ENCODE measurements at regions not wholly inside any gene's neighbourhood (a gene's known extent, or its start where the extent isn't known, plus 50 kb on each side); places are given as distances from the start of the nearest gene placed in this dataset.
"Not testable (repeated sequence)": the region's sequence is repeated elsewhere in the genome, so short reads cannot be mapped to it uniquely, and the experiment has no call there.

DNA sequence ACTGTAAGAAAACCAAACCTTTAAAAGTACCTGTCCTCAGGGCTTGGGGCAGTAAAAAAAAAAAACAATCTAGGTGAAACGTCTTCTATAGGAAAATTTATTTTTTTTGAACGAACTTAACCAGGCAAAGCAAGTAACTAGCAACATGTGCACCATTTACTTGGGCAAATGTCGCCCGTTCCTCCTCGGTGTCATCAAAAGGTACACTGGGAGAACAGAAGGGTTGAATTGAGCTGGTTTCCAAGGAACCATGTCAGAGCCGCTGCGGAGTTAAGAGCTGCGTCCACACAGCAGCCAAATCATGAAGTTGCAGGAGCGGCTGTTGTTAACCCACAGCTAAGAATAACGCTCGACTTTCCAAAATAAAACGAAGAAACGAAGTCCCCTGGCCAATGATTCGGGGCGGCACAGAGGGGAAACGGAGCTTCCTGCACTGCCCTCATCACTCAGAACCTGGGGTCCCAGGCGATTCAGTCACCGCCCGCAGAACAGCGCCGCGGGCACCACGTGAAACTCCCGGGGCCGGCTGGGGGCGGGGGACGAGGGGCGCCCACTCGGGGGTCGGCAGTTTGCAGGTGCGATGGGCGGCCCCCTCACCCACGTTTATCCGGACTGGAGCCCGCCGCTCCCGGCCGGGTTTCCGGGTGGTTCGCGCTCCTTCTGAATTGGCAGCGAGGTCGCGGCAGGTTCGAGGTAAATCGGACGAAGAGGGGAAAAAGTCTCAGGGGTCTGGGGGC lies 53.6 kb upstream of the PLGLB1 start:
- not testable (repeated sequence) for DNase-seq (ENCODE audit: low read depth)

DNA sequence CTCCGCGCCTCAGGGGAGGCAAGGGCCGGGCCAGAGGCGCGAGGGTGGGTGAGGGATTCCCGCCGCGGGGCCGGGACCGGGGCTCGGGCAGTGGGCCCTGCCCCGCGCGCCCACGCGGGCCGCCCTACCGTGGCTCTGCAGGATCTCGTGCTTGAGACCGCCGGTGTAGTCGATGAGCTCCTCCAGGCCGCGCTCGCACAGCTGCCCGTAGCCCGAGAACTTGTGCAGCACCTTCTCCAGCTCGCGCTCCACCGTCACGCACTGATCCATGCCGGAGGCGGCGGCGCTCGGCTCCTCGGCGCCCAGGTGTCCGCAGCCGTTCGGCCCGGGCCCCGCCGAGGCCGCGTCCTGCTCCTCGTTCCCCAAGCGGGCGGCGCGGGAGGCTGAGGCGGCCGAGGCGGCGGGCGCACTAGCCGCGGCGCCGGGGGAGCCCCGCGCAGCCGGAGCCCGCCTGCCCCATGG lies 54.2 kb upstream of the PLGLB1 start:
- DNase-seq (ENCODE audit: low read depth): not testable (repeated sequence)

DNA sequence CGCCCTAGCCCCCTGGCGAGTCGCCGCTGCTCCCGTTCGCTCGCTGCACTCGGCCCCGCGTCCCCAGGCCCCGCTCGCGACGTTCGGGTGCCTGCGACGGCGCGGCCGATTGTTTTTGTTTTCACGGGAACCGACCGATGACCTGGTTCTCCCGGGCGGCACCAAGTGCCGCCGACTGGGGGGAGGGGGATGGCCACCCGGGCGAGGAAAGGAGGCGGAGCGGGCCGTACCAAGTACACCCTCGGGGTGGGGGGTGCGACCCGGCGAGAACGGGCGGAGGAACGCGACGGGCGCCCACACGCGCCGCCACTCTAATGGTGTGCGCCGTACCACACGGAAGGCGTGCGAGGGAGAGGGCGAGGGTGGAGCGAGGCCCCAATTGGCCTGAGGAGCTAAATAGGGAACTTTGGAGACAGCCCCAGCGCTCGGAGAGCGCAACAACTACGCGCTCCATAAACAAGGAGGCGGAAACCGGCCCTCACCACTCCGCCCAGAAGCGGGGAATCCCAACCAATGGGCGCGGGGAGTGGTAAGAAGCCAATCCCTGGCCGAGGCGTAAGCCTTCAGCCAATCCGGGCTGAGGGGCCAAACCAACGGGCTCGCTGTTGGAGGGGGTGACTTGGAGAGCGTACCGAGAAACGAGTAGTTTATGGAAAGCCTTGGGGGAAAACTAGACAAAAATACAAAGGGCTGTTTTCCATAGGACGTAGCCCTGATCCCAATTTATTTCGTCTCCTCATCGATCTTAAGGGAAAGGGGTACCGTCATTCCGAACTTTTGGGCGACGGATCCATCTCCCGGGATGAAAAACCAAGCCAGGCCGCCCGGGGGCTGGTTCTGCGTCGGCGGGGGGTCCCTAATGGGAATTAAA lies 54.8 kb upstream of the PLGLB1 start:
- DNase-seq (ENCODE audit: low read depth): peak; percentile 76

DNA sequence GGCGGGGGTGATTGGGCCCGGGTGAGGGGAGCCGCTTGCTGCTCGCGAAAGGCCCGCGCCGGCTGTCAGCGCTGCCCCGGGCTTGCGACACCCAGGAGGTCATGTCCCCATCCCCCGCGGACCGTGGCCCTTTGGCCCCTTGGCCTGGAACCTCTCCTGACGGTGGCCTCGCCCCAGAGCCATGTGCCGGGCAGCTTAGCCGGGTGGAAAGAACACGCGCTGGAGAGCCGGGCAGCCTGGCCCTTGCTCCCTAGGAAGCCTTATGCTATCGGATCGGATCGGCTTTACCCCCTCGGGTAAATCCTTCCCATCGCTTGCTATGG lies 55.4 kb upstream of the PLGLB1 start:
- not testable (repeated sequence) for DNase-seq (ENCODE audit: low read depth)

- not testable (repeated sequence) for DNase-seq (ENCODE audit: low read depth)
These were observed 60.1 kb upstream of the PLGLB1 start for GRCh38 chr2:87081727-87082126.

DNA sequence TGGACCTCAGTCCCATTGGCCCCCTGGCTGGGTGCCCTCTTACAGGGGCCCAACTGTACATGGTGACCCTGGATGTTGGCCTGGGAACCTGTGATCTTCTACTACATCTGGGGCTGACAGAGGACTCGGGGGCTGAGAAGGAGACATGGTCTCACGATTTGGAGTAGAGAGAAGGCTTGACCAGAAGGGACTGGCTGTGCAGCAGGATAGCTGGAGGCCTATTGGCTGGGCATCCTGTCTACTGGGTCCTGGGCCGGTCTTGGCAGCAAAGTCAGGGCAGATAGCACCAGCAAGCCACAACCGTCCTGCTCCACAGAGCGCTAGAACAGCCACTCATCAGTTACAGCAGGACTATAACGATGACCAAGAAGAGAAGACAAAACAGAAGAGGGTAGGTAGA lies 66.4 kb upstream of the PLGLB1 start:
- not testable (repeated sequence) for DNase-seq (ENCODE audit: low read depth)

GRCh38 chr2:87089401-87089800 lies 67.8 kb upstream of the PLGLB1 start:
- not testable (repeated sequence) for DNase-seq (ENCODE audit: low read depth)

DNA sequence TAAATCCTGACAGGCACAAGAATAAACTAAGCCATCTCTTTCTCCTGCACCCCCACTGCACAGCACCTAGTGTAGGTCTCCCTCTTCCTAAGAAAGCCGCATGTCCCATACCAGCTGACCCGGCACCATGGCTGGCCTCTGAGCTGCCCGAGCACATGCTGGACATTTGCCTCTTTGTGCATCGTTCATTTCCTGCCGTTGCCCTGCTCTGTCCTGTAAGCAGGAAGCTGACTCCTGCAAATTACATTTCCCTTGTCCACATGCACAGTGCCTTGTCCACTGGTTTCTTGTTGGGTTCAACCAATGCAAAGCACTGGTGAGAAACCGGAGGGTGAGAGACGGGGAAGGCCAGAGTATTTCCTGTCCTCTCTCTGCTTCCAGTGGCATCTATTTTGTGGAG lies 71.6 kb upstream of the PLGLB1 start:
- not testable (repeated sequence) for DNase-seq (ENCODE audit: low read depth)

- not testable (repeated sequence) for DNase-seq (ENCODE audit: low read depth)
These were observed 72.4 kb upstream of the PLGLB1 start for GRCh38 chr2:87093937-87094529.

- not testable (repeated sequence) for DNase-seq (ENCODE audit: low read depth)
These were observed 74.2 kb upstream of the PLGLB1 start for GRCh38 chr2:87095804-87096203.

- not testable (repeated sequence) for DNase-seq (ENCODE audit: low read depth)
These were observed 107.3 kb upstream of the PLGLB1 start for GRCh38 chr2:87128761-87129553.

DNA sequence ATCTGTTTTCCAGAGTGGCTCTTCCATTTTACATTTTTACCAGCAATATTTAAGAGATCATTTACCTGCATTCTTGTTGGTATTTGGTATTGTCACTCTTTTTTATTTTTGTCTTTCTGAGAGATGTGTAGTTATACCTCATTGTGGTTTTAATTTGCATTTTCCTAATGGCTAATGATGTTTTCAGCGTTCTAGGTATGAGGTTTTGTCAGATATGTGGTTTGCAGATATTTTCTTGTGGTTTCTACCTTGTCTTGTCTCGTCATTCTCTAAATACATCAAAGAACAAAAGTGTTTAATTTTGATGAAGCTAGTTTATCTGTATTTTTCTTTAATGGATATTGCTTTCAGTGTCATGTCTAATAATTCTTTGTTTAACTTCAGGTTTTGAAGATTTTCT lies 110.9 kb upstream of the PLGLB1 start:
- not testable (repeated sequence) for DNase-seq (ENCODE audit: low read depth)

DNA sequence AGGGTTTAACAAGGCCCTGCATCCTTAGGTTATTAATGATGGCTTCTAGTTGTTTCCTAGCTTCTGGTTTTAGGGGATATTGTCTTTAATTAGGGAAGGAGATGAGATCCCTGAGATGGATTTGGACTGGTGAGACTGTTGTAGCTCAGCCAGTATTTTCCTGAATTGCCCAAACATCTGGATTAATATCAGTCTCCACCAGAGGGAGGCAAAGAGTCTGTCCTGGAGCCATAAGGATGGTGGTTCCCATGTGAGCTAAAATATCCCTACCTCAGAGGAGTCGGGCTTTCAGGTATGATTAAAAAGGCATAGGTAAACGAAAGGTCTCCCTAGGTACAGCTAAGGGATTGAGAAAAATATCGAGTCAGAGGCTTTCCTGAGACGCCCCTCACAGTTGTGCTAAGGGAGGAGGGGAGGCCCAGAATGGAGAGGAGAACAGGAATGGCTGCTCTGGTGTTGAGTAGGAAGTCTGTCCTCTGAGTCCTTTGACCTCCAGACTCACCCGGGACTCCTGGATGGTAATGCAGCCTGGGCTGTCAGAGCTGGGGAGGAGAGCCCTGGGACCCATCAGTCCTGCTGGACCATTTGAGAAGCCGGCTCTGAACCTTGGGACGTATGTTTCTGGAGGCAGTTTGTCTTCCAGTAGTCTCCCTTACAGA lies 130.3 kb upstream of the PLGLB1 start:
- DNase-seq (ENCODE audit: low read depth): not testable (repeated sequence)

DNA sequence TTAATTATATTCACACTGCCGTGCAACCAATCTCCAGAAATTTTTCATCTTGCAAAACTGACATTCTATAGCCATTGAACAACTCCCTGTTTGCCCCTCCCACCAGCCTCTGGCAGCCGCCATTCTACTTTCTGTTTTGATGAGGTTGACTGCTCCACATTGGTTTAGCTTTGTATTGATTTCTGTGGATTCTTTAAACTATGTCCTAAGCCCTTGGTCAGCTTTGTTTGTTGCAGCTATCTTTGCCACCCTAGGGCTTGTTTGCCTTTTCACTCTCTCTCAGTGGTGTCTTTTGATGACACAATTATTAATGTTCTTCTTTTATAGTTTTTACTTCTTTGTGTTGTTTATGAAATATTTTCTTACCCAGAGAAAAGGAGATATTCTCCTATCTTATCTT lies 152.8 kb upstream of the PLGLB1 start:
- not testable (repeated sequence) for DNase-seq (ENCODE audit: low read depth)

DNA sequence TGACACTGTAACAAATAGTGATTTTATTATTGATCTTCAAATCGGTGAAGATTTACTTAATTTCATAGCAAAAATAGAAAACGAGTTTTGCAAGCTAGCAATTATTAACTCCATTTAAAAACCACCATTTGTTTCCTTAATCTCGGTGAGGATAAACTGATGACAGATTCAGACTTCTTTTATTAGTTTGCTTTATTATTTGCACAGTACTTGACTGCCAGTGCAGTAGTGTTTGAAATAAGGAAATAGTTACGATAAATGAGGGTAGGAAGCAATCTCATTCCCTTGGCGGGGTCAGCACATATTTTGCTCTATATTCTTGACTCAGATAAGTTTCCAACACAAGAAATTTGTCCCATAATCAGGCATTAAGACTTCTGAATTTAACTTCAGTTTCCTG lies 161.7 kb upstream of the PLGLB1 start:
- DNase-seq (ENCODE audit: low read depth): not testable (repeated sequence)

DNA sequence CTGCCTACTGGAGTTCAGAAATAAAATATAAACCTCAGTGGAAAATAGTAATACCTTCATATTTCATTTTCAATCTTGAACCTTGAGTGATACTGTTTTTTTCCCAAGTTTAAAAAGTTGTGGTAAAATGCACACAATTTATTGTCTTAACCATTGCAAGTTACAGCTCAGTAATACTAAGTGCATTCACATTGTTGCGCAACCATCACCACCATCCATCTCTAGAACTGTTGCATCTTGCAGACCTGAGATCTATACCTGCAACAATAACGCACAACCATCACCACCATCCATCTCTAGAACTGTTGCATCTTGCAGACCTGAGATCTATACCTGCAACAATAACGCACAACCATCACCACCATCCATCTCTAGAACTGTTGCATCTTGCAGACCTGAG lies 162.6 kb upstream of the PLGLB1 start:
- DNase-seq (ENCODE audit: low read depth): not testable (repeated sequence)

DNA sequence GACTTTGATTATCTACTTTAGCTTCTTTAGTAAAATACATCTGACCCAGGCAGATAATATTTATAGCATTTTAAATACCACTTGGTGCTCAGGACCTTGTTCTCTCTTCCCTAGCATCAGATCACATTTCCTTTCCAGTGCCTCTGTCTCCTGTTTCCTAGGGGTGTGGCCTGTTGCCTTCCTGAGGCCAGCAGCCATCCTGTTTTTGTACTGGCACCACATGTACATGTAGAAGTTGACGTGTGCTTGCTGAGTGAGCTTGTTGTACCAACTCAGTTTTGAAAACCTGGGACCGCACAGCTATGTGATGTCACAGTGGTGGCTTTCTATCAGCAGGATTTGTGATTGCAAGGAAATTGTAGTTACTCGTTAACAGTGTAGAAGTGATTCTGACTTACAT lies 167.6 kb upstream of the PLGLB1 start:
- DNase-seq (ENCODE audit: low read depth): not testable (repeated sequence)

- DNase-seq (ENCODE audit: low read depth): not testable (repeated sequence)
These were observed 171.7 kb upstream of the PLGLB1 start for GRCh38 chr2:87193336-87193735.

DNA sequence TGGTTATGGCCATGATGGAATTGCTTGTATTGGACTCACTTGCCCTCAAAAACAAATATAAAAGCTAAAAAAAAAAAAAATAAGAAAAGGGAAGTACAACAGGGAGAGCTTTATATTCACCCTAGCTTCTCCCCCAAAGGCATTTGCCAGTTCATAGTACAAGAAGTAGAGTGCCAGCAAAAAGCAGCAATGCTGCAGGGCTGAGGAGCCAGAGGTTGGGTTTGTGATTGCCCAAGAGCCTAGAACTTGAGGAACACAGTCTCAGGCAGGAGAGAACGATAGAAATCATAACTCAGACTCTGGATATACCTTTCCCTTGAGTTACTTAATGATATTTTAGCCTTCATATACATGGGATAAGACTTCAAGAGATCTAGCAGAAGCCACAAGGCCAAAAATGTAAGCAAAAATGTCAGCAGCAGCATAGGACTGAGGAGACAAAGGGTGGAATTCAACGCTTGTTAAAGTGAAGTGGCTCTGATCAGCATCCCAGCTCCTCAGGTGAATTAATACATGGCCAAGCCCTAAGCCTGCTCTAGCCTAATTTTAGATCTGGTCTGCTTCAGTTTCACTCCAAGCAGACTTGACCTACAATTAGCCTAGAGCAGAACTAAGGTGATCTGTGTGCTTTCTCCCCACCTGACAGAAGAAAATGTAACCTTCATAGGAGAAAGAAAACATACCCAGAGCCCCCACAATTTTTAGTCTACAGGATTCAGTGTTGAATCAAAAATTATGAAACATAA lies 172.8 kb upstream of the PLGLB1 start:
- not testable (repeated sequence) for DNase-seq (ENCODE audit: low read depth)

DNA sequence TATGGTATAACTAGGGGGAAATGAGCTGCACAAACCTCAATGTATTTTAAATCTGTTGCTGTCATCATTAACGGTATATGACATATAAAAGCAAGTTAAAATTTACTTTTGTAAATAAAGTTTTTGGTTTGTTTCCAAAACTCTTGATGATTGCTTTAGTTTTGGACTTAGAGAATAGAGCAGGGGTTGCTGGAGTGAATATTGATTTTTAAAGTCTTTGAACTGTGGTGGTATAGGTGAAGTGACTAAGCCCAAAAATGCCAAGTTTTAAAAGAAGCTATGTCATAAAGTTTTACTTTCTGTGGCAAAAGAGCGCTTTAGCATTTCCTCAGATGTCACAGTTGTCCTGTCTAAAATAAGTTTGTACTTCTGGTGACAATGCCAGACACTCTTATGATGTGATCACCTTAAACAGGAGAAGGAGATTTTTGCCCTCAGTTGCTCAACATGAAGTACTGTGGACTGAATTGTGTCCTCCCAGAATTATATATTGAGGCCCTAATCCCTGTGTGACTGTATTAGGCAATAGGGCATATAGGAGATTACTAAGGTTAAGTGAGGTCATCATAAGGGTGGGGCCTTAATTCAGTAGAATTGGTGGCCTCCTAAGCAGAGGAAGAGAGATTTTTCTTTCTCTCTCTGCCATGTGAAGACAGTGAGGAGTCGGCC lies 175.2 kb upstream of the PLGLB1 start:
- DNase-seq (ENCODE audit: low read depth): not testable (repeated sequence)
